ENCODE measurements at regions not wholly inside any gene's neighbourhood (a gene's known extent, or its start where the extent isn't known, plus 50 kb on each side); places are given as distances from the start of the nearest gene placed in this dataset.

DNA sequence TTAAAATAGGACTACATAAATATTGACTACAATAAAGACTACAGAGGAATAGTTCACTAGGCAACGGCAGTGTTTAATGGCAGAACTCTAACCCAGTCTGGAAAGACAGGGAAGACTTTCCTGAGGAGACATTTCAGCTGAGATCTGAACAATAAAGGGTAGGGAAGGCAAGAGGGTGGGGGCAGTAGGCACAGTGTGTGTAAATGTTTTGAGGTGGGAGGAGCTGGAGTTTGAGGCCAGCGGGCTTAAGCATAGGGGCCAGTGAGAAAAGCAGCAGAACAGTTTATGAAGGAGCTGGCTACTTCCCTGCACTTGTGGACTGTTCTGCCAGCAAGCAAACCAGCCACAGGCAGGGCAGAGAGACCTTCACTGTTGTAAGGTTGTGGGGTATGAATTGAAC lies 76.6 kb upstream of the UGP2 start:
- Histone ChIP-seq H3K4me1 (no peaks in the 10 kb centered on the region), H3K4me3 (no peak overlapping the region), H3K36me3 (no peaks in the 10 kb centered on the region), H3K27me3 (no peaks in the 10 kb centered on the region), H3K27ac (no peak overlapping the region), H3K9me3 (no peaks in the 10 kb centered on the region)
- no peak for DNase-seq
- TF ChIP-seq POLR2A (IDR thresholded peaks at IDR 0.05) = no peak
- TF ChIP-seq, protein P1, sequence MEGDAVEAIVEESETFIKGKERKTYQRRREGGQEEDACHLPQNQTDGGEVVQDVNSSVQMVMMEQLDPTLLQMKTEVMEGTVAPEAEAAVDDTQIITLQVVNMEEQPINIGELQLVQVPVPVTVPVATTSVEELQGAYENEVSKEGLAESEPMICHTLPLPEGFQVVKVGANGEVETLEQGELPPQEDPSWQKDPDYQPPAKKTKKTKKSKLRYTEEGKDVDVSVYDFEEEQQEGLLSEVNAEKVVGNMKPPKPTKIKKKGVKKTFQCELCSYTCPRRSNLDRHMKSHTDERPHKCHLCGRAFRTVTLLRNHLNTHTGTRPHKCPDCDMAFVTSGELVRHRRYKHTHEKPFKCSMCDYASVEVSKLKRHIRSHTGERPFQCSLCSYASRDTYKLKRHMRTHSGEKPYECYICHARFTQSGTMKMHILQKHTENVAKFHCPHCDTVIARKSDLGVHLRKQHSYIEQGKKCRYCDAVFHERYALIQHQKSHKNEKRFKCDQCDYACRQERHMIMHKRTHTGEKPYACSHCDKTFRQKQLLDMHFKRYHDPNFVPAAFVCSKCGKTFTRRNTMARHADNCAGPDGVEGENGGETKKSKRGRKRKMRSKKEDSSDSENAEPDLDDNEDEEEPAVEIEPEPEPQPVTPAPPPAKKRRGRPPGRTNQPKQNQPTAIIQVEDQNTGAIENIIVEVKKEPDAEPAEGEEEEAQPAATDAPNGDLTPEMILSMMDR (IDR thresholded peaks at IDR 0.05) = no peak
- intact Hi-C loops (cut with DNase I; ENCODE audit: low total_unique reads) = no loop called here

DNA sequence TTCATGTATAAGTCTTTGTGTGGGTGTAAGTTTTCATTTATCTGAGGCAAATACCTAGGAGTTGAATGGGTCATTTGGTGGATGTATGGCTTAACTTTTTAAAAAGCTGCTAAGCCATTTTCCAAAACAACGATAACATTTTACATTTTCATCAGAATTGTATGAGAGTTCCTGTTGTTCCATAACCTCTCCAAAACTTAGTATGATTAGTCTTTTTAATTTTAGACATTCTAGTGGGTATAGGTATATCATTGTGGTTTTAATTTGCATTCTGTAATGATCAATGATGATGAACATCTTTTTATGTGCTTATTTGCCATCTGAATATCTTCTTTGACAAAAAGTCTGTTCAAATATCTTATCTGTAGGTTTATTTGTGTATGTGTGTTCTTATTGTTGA lies 74.4 kb upstream of the UGP2 start:
- Histone ChIP-seq H3K9me3 (no peaks in the 10 kb centered on the region), H3K27me3 (no peaks in the 10 kb centered on the region), H3K4me1 (no peaks in the 10 kb centered on the region), H3K4me3 (no peak overlapping the region), H3K36me3 (peaks cover 0 to 5% of the 10 kb centered on the region in 2 donors), H3K27ac (no peak overlapping the region)
- TF ChIP-seq POLR2A (IDR thresholded peaks at IDR 0.05) = no peak
- TF ChIP-seq, protein P1 (IDR thresholded peaks at IDR 0.05) = no peak
- intact Hi-C loops (cut with DNase I; ENCODE audit: low total_unique reads) = no loop called here
- no peak for DNase-seq

DNA sequence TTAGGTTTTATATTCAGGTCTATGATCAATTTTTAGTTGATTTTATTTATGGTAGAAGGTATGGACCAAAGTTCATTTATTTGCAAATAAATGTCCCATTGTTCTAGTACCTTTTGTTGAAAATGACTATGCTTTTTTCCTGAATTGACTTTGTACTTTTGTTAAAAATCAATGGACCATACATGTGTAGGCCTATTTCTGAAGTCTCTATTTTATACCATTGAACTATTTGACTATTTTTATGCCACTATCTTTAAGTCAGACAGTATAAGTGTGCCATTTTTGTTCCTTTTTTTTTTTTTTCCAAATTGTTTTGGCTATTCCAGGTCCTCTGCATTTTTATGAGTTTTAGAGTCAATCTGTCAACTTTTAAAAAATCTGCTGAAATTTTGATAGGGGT lies 73.6 kb upstream of the UGP2 start:
- Histone ChIP-seq H3K36me3 (peaks cover 0 to 5% of the 10 kb centered on the region in 2 donors), H3K27ac (no peak overlapping the region), H3K4me3 (no peak overlapping the region), H3K4me1 (no peaks in the 10 kb centered on the region), H3K9me3 (no peaks in the 10 kb centered on the region), H3K27me3 (no peaks in the 10 kb centered on the region)
- TF ChIP-seq, protein P1 (IDR thresholded peaks at IDR 0.05) = no peak
- TF ChIP-seq POLR2A (IDR thresholded peaks at IDR 0.05) = no peak
- DNase-seq = no peak
- intact Hi-C loops (cut with DNase I; ENCODE audit: low total_unique reads) = no loop called here

DNA sequence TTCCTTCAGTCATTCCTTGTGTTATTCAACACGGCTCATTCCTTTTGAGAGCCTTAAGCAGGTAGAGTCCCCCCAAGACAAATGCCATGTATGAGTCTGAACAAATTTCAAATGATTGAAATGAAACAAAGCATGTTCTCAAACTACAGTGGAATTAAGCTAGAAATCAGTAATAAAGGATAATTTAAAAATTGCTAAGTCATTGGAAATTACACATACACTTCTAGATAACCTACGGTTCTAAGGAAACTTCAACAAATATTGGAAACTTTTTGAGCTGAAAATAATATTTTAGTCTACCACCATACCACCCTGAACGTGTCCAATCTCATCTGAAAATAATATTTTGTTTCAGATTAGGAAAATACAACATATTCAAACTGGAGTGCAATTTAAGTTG lies 71.8 kb upstream of the UGP2 start:
- Histone ChIP-seq H3K9me3 (no peaks in the 10 kb centered on the region), H3K36me3 (peaks cover 0 to 5% of the 10 kb centered on the region in 2 donors), H3K4me3 (no peak overlapping the region), H3K27ac (no peak overlapping the region), H3K4me1 (no peaks in the 10 kb centered on the region), H3K27me3 (no peaks in the 10 kb centered on the region)
- no peak for DNase-seq
- intact Hi-C loops (cut with DNase I; ENCODE audit: low total_unique reads) = no loop called here
- TF ChIP-seq POLR2A (IDR thresholded peaks at IDR 0.05) = no peak
- TF ChIP-seq, protein P1 (IDR thresholded peaks at IDR 0.05) = no peak

DNA sequence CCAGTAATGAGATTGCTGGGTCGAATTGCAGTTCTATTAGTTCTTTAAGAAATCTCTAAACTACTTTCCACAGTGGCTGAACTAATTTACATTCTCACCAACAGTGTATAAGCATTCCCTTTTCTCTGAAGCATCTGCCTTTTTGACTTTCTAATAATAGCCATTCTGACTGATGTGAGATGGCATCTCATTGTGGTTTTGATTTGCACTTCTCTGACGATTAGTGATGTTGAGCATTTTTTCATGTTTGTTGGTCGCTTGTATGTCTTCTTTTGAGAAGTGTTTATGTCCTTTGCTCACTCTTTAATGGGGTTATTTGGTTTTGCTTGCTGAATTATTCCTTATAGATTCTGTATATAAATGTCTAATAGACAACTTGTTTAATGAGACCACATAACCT lies 69.6 kb upstream of the UGP2 start:
- H3K4me3 ChIP-seq = no peak overlapping the region
- TF ChIP-seq, protein P1 (IDR thresholded peaks at IDR 0.05) = no peak
- no peak for TF ChIP-seq POLR2A (IDR thresholded peaks at IDR 0.05)
- intact Hi-C loops (cut with DNase I; ENCODE audit: low total_unique reads) = no loop called here
- no peaks in the 10 kb centered on the region for H3K4me1 ChIP-seq
- H3K27ac ChIP-seq = no peak overlapping the region
- H3K36me3 ChIP-seq = peaks cover 0 to 5% of the 10 kb centered on the region in 2 donors
- DNase-seq = no peak
- H3K9me3 ChIP-seq = no peaks in the 10 kb centered on the region
- no peaks in the 10 kb centered on the region for H3K27me3 ChIP-seq

Data from uterus (tissue), 3 donors.